ENCODE measurements at regions not wholly inside any gene's neighbourhood (a gene's known extent, or its start where the extent isn't known, plus 50 kb on each side); places are given as distances from the start of the nearest gene placed in this dataset.

GRCh38 chr11:80281194-80281593 lies 840.4 kb upstream of the TENM4 start:
- no peak overlapping the region for H3K27ac ChIP-seq (ENCODE audit: low read depth, low read length)
- H3K79me2 ChIP-seq (ENCODE audit: control insufficient read depth in 1 of 2, insufficient read depth in 2 of 2, low read length in 2 of 2) = no peaks in the 10 kb centered on the region
- no peak overlapping the region for H2BK5ac ChIP-seq (ENCODE audit: low read depth, low read length)
- no peak overlapping the region for H2AK5ac ChIP-seq (ENCODE audit: low read depth, low read length)
- no peak overlapping the region for H3K4ac ChIP-seq (replicated peaks; ENCODE audit: insufficient read length, low read depth, low read length)
- H3K9me3 ChIP-seq (ENCODE audit: insufficient read depth in 2 of 2, low read depth in 1 of 2, low read length in 1 of 2) = no peaks in the 10 kb centered on the region
- FAIRE-seq (no peak), DNase-seq (ENCODE audit: low read depth in 1 of 2, low spot score in 2 of 2) (no peak)
- H4K5ac ChIP-seq (ENCODE audit: insufficient read length, low read depth, low read length) = no peak overlapping the region
- H2BK20ac ChIP-seq (ENCODE audit: low read length) = no peak overlapping the region
- WGBS, 2 experiments (ENCODE audit: extremely low coverage in 1 of 2, insufficient coverage in 1 of 2, insufficient read length in 1 of 2, insufficient replicate concordance in 2 of 2, low coverage in 1 of 2, low lambda C conversion rate in 2 of 2, missing lambda C conversion rate in 1 of 2) = 87% methylated on average over 1 of the region's 1 CpG; no CpG with 5 or more reads in 1 of the 2 experiments
- H2BK12ac ChIP-seq (ENCODE audit: low read depth, low read length) = no peak overlapping the region
- H3K4me1 ChIP-seq (replicated peaks in 1 of 4; ENCODE audit: control insufficient read depth in 3 of 4, insufficient read depth in 4 of 4, low read length in 3 of 4) = no peaks in the 10 kb centered on the region
- no peaks in the 10 kb centered on the region for H3K79me1 ChIP-seq (ENCODE audit: low read depth, low read length)
- no peaks in the 10 kb centered on the region for H3K23me2 ChIP-seq (ENCODE audit: low read depth, low read length)
- no peak overlapping the region for H3K23ac ChIP-seq (ENCODE audit: insufficient read length)
- no peak overlapping the region for H3K18ac ChIP-seq (ENCODE audit: extremely low read depth, low read length)
- H2BK120ac ChIP-seq (replicated peaks; ENCODE audit: low read depth, low read length) = no peak overlapping the region
- no peaks in the 10 kb centered on the region for H4K20me1 ChIP-seq (replicated peaks in 1 of 2; ENCODE audit: control insufficient read depth in 1 of 2, insufficient read depth in 2 of 2, low read length in 2 of 2)
- no peak overlapping the region; the same call in 1 of the 2 replicates for H2AFZ ChIP-seq (ENCODE audit: low read length)
- no peak overlapping the region for H3K4me2 ChIP-seq (ENCODE audit: insufficient read depth in 1 of 2, low read depth in 2 of 2, low read length in 2 of 2)
- no peak overlapping the region for H3K9ac ChIP-seq (replicated peaks in 1 of 4; ENCODE audit: extremely low read depth in 1 of 4, low read depth in 3 of 4, low read length in 3 of 4)
- no peak overlapping the region for H3K4me3 ChIP-seq (ENCODE audit: extremely low read depth in 1 of 4, insufficient read depth in 2 of 4, low read depth in 3 of 4, low read length in 4 of 4)
- H3K27me3 ChIP-seq (replicated peaks in 1 of 4; ENCODE audit: control insufficient read depth in 3 of 4, extremely low read depth in 1 of 4, insufficient read depth in 3 of 4, low read length in 3 of 4) = no peaks in the 10 kb centered on the region
- no peak overlapping the region for H4K91ac ChIP-seq (replicated peaks; ENCODE audit: insufficient read length, low read length)
- H3K36me3 ChIP-seq (ENCODE audit: control insufficient read depth in 2 of 4, insufficient read depth in 4 of 4, low read length in 3 of 4) = no peaks in the 10 kb centered on the region
- TF ChIP-seq ZNF274 (IDR thresholded peaks at IDR 0.05; ENCODE audit: borderline replicate concordance, extremely low read depth, low read length) = no peak
- no peak for TF ChIP-seq ASH2L (IDR thresholded peaks at IDR 0.05; ENCODE audit: low read length)
- TF ChIP-seq SP4 (IDR thresholded peaks at IDR 0.05; ENCODE audit: low read length) = no peak
- no peak for TF ChIP-seq SRF (IDR thresholded peaks at IDR 0.05; ENCODE audit: low read depth, low read length)
- TF ChIP-seq USF2 (IDR thresholded peaks at IDR 0.05; ENCODE audit: low read length) = no peak
- TF ChIP-seq PHF8 (conservative IDR thresholded peaks at IDR 0.05; ENCODE audit: low read depth, low read length) = no peak
- TF ChIP-seq RBBP5 (IDR thresholded peaks at IDR 0.05; ENCODE audit: borderline replicate concordance, low read depth, low read length) = no peak
- TF ChIP-seq CREB1 (IDR thresholded peaks at IDR 0.05) = no peak
- no peak for TF ChIP-seq KDM1A (IDR thresholded peaks at IDR 0.05; ENCODE audit: borderline replicate concordance, low read length)
- no peak for TF ChIP-seq MAFK (IDR thresholded peaks at IDR 0.05; ENCODE audit: low read depth, low read length)
- TF ChIP-seq NRF1 (IDR thresholded peaks at IDR 0.05; ENCODE audit: low read depth, low read length) = no peak
- TF ChIP-seq SUZ12 (IDR thresholded peaks at IDR 0.05; ENCODE audit: low read length) = no peak
- no peak for TF ChIP-seq TCF12 (IDR thresholded peaks at IDR 0.05; ENCODE audit: low read depth, low read length)
- TF ChIP-seq CHD2 (IDR thresholded peaks at IDR 0.05; ENCODE audit: low read length) = no peak
- no peak overlapping the region for H4K8ac ChIP-seq (ENCODE audit: extremely low read depth, insufficient read depth, low read length)
- H3K14ac ChIP-seq (ENCODE audit: insufficient read length) = no peak overlapping the region
- CTCF ChIA-PET (ENCODE audit: partially characterized antibody) = no interaction called here
- H3K56ac ChIP-seq (replicated peaks; ENCODE audit: insufficient read length, low read depth, low read length) = no peak overlapping the region
- H2BK15ac ChIP-seq (ENCODE audit: low read length) = no peak overlapping the region
- POLR2A ChIA-PET (ENCODE audit: partially characterized antibody) = no interaction called here

Measured in H1 (cell line).